Hematopoietic multipotent progenitor cell treated with erythropoietin and hydrocortisone succinate and interleukin-3 and kit ligand, for 8 days (in vitro differentiated cells): ENCODE measurements at regions not wholly inside any gene's neighbourhood (a gene's known extent, or its start where the extent isn't known, plus 50 kb on each side); places are given as distances from the start of the nearest gene placed in this dataset.
"Not testable (repeated sequence)": the region's sequence is repeated elsewhere in the genome, so short reads cannot be mapped to it uniquely, and the experiment has no call there.

Experiments
- DNase-seq: peaks from one replicate; pipeline ENCODE4 v3.0.0-alpha.2; 2015

DNA sequence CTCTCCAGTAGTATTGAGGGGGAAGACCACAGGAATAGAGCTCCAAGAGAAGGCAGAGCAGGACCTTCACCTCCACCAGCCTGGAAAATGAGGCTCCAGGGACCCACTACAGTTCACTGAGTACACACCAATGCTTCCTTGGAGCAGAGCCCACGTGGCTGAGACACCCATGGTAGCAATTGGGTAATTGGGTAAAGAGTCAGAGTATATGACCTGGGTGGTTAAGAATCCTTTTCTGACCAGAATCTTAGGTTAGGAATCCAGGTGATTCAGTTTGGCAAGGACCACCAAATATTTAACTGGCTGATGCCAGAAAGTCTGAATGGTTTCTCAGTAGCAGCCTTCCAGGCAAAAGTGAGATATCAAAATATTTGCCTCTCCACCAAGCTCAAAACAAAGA, 107.7 kb downstream of the MDH1 start:
- no peak for DNase-seq

GRCh38 chr2:63697160-63697559, 108.4 kb downstream of the MDH1 start:
- DNase-seq = no peak

GRCh38 chr2:63698786-63699548, 110.2 kb downstream of the MDH1 start:
- peak; percentile 48 for DNase-seq

DNA sequence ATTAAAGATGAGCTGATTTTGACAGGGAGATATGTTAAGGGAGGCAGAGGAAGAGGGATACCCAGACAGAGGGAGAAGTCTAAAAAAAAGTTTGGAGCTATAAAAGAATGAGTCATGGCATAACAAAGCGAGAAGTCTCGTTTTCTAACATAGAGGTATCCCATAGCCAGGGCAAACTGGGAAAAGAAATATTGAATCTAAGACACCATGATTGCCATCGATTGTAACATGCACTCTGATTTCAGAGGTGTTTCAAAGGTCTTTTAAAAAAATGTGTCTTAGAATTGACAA, 110.7 kb downstream of the MDH1 start:
- DNase-seq = no peak

- DNase-seq = no peak
Measured at GRCh38 chr2:63700271-63700670, 111.5 kb downstream of the MDH1 start.

DNA sequence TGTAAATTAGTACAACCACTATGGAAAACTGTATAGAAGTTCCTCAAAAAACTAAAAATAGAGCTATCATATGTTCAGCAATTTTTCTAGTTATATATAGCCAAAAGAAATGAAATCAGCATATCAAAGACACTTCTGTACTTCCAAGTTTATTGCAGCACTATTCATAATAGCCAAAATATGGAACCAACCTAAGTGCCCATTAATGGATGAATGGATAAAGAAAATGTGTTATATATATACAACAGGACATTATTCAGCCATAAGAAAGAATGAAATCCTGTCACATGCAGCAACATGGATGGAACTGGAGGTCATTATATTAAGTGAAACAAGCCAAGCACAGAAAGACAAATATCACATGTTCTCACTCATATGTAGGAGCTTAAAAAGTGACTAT, 112.6 kb downstream of the MDH1 start:
- no peak for DNase-seq

- DNase-seq = not testable (repeated sequence)
Measured at GRCh38 chr2:63706084-63706483, 117.3 kb downstream of the MDH1 start.

DNA sequence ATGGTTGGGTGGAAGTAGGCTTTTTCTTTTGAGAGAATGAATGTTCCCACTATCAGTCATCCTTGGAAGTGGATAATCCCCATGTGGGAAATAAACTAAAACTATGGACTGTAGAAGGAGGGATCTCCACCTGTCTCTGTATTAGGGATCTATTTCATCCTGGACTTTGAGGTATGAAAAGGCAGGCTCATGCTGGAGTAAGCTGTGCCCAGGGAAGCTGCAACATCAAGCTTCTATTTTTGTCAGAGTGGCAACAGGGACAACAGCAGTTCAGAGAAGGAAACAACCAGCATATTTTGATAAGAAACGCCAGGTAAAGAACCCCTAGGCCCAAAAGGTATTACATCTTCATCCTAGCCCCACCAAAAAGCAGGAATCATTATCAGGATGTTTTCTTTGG, 122.0 kb downstream of the MDH1 start:
- DNase-seq = no peak

DNA sequence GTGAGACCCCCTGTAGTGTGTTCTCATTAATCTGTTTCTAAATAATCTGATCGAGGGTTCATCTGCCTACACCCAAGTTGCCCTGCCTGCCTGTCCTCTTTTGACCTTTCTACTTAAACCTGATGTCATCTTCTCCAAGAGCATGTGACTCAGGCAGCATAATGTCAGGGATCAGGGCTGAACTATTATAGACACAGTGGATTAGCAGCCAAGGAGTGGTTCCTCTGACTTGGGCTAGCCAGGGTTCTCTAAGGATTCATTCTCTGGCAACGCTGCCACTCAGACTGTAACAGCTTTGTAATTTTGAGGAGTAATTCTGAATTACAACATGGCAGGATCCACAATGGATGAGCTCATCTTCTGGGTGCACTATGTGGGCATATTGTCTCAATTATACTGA, 124.0 kb downstream of the MDH1 start:
- no peak for DNase-seq

- no peak for DNase-seq
Measured at GRCh38 chr2:63716146-63716545, 125.5 kb upstream of the UGP2 start.

GRCh38 chr2:63719052-63719451, 122.6 kb upstream of the UGP2 start:
- DNase-seq = no peak

GRCh38 chr2:63721082-63721424, 120.6 kb upstream of the UGP2 start:
- DNase-seq = no peak

DNA sequence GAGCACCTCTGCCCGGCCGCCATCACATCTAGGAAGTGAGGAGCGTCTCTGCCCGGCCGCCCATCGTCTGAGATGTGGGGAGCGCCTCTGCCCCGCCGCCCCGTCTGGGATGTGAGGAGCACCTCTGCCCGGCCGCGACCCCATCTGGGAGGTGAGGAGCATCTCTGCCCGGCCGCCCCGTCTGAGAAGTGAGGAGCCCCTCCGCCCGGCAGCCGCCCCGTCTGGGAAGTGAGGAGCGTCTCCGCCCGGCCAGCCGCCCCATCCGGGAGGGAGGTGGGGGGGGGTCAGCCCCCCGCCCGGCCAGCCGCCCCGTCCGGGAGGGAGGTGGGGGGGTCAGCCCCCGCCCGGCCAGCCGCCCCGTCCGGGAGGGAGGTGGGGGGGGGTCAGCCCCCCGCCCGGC, 119.4 kb upstream of the UGP2 start:
- DNase-seq = not testable (repeated sequence)

DNA sequence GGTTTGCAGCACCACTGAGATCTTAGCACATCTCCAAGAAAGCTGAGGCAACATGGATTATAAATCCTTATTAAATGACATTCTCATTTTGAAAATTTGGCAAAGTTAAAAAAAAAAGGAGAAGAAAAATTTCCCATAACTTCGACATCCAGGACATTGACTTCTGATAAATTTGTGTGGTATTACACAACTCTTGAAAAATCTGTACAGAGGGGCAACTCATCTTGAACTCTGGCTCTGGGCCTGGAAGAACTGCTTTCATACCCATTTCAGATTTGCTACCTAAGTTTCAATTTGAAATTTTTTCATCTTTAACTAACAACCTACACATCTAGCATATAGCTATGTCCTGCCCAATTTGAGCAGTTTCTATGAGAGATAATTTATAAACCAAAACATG, 118.0 kb upstream of the UGP2 start:
- DNase-seq = no peak

DNA sequence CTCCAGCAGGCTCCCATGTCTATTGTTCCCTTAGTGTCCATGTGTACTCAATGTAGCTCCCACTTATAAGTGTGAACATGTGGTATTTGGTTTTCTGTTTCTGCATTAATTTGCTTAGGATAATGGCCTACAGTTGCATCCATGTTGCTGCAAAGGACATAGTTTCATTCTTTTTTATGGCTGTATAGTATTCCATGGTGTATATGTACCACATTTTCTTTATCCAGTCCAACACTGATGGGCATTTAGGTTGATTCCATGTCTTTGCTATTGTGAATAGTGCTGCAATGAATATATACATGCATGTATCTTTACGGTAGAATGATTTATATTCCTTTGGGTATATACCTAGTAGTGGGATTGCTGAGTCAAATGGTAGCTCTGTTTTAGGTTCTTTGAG, 116.5 kb upstream of the UGP2 start:
- DNase-seq = not testable (repeated sequence)

- DNase-seq = no peak
Measured at GRCh38 chr2:63729362-63729761, 112.3 kb upstream of the UGP2 start.

- DNase-seq = no peak
Measured at GRCh38 chr2:63729831-63730230, 111.9 kb upstream of the UGP2 start.

GRCh38 chr2:63734510-63734909, 107.2 kb upstream of the UGP2 start:
- DNase-seq = no peak

GRCh38 chr2:63735263-63735662, 106.4 kb upstream of the UGP2 start:
- DNase-seq = no peak

DNA sequence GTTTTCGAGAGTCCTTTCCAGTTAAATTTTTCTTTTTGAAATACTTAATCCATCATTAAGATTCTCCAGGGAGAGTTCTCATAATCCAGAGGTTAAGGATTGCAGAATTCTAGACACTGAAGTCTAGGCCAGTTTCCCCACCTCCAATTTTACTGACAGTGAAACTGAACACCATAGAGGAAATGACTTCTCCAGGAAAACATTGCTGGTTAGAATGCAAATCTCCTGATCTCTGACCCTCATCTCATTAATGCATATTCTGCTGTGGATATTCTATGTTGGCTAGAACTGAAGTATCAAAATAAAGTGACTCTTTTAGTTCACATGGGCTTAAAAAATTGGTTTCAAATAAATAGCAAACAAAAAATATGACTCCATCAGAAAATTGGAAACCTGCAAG, 105.8 kb upstream of the UGP2 start:
- no peak for DNase-seq

- DNase-seq = no peak
Measured at GRCh38 chr2:63736354-63736753, 105.3 kb upstream of the UGP2 start.

DNA sequence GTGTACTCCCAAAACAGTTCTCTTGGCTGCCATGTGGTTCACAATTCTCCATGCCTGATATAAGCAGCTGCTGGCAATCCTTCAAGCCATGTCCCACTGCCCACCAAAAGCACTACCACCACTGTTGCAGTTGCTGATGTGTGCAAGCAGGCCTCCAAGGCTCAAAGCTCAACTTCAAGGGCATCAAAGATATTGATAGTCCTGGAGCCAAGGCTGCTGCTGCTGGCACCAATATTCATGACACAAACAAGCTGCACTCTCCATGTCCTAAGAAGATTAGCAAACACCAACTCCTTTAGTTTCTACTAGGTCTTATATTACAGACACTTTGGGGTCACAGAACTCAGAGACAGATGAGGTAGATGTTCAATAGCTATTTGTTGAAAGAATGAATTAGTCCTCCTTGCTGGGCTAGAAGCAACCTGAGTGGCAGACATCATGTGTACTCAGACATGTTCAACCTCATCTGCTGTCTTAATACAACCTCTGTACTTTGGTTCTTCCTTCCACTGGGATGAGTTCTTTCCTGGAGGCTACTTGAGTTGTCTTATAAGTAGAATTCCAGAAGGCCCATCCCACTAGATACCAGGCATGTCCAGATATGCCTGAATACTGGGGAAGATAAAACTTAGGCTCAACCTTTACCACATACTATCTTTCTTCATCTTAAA, 104.5 kb upstream of the UGP2 start:
- DNase-seq = no peak

- no peak for DNase-seq
Measured at GRCh38 chr2:63738019-63738418, 103.7 kb upstream of the UGP2 start.

DNA sequence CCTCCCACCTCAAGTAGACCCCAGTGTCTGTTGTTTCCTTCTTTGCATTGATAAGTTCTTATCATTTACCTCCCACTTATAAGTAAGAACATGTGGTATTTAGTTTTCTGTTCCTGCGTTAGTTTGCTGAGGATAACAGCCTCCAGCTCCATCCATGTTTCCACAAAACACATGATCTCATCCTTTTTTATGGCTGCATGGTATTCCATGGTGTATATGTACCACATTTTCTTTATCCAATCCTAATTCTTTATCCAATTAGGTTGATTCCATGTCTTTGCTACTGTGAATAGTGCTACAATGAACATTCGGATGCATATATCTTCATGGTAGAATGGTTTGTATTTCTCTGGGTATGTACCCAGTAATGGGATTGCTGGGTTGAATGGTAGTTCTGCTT, 102.5 kb upstream of the UGP2 start:
- DNase-seq = not testable (repeated sequence)

- no peak for DNase-seq
Measured at GRCh38 chr2:63740020-63740419, 101.7 kb upstream of the UGP2 start.
